HUDEP-2 (cell line): ENCODE measurements at regions not wholly inside any gene's neighbourhood (a gene's known extent, or its start where the extent isn't known, plus 50 kb on each side); places are given as distances from the start of the nearest gene placed in this dataset.
"Not testable (repeated sequence)": the region's sequence is repeated elsewhere in the genome, so short reads cannot be mapped to it uniquely, and the experiment has no call there.

Experiments
- DNase-seq, 76 experiments: peaks; one replicate each; lab custom pipeline; 2025; ENCODE audit not compliant: unreplicated experiment in 76 of 76; lab: John Stamatoyannopoulos, UW

GRCh38 chr2:57217013-57217412 is 829.6 kb upstream of the VRK2 start:
- no peak for DNase-seq

- DNase-seq, result no peak
Measured at GRCh38 chr2:57218206-57218605, 828.4 kb upstream of the VRK2 start.

DNA sequence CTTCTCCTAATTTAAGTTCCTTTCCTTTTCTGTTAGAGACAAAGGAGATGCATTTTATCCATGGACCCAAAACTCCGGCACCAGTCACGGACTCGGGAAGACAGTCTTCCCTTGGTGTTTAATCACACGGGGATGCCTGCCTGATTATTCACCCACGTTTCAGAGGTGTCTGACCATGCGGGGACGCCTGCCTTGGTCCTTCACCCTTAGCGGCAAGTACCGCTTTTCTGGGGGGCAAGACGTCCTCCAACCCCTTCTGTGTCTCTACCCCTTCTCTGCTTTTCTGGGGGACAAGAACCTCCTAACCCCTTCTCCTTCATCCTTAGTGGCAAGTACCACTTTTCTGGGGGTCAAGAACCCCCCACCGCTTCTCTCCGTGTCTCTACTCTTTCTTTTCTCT is 816.9 kb upstream of the VRK2 start:
- not testable (repeated sequence) for DNase-seq

GRCh38 chr2:57232341-57232740 is 814.3 kb upstream of the VRK2 start:
- DNase-seq, result not testable (repeated sequence)

DNA sequence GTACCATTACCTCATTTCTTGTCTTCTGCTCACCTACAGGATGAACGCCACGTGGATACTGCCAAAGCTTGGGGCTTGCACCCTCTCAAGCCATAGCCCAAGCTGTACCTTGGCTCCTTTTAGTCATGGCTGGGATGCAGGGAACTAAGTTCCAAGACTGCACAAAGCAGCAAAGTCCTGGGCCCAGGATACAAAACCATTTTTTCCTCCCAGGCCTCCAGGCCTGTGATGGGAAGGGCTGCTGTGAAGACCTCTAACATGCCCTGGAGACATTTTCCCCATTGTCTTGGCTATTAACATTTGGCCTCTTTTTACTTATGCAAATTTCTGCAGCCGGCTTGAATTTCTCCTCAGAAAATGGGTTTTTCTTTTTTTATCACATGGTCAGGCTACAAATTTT is 795.1 kb upstream of the VRK2 start:
- DNase-seq, result not testable (repeated sequence)

- not testable (repeated sequence) for DNase-seq
Measured at GRCh38 chr2:57276408-57276807, 770.2 kb upstream of the VRK2 start.

DNA sequence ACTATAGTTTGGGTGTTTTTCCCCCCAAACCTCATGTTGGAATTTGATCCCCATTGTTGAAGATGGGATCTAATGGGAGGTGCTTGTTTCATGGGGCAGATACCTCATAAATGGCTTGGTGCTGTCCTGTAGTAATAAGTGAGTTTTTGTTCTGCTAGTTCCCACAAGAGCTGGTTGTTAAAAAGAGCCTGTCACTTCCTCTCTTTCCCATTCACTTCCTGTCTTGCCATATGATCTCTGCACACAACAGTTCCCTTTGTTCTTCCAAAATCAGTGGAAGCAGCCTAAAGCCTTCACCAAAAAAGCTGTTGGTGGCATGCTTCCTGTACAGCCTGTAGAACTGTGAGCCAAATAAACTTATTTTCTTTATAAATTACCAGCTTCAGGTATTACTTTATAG is 768.2 kb upstream of the VRK2 start:
- DNase-seq, result no peak

- DNase-seq, result no peak
Measured at GRCh38 chr2:57291209-57291608, 755.4 kb upstream of the VRK2 start.

GRCh38 chr2:57296795-57297517 is 749.6 kb upstream of the VRK2 start:
- DNase-seq, result no peak

DNA sequence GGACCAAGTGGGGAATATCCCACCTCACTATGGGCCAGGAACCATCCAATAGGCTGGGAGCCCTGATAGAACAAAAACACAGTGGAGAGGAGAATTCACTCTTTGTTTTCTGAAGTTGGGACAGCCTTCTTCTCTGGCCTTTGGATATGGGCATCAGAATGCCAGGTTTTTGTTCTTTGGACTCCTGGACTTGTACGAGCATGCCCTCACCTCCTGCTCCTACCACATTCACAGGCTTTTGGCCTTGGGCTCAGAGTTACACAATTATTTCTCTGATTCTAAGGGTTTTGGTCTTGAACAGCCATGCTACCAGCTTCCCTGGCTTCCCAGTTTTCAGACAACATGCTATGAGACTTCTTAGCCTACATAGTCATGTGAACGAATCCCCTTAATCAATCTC is 732.9 kb upstream of the VRK2 start:
- DNase-seq, result no peak

DNA sequence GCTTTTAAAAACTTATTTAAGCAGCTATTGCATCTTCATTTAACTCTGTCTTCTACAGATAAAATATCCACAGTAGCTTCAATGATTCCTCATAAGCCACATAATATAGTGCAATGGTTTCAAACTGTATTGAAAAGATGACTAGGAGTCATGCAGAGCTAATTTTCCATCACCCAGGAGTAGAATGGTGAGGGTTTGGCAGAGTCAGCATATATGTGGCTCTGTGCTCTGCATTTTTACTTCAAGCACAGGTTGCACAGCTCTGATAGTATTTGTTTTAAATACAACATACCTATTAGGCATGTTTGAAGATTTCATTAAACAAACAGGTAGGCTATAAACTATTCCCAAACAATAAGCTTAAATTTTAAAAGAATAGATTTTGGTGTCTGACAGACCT is 731.9 kb upstream of the VRK2 start:
- no peak for DNase-seq

- no peak for DNase-seq
Measured at GRCh38 chr2:57330447-57330846, 716.2 kb upstream of the VRK2 start.

DNA sequence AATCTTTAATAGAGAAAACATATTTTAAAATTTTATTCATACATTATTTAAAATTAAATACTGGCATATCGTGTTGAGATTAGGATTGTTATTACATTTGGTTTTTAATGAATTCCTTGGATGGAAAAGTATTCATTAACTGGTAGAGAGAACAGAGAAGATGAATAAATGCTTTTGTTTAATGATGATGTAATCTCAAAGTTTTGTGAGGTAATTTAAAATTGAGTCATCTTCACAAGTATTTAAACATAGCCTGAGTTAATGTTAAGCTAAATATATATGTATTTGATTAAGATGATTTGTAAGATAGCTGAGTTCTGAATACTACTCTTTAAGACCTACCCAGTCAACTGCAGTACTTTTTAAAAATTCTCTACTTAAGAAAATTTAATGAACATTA is 713.4 kb upstream of the VRK2 start:
- DNase-seq, result no peak

DNA sequence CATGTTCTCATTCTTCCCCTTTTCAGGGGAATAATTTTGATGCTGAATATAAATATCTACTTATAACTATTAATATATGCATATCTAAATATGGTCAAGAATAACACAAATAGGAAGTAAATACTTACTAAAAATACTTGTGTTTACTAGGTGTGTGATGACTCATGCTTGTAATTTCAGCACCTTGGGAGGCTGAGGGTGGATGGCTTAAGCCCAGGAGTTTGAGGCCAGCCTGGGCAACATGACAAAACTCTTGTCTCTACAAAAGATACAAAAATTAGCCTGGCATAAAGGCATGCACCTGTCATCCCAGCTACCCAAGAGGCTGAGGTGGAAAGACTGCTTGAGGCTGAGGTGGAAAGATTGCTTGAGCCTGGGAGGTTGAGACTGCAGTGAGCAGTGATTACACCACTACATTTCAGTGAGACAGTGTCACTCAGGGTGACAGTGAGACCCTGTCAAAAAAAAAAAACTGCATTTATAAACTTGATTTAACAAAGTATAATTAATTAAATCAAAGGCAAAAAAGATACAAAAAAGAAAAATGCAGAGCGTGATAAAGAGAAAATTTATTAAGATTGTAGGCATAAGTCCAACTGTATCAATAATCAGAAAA is 703.1 kb upstream of the VRK2 start:
- DNase-seq, result no peak

DNA sequence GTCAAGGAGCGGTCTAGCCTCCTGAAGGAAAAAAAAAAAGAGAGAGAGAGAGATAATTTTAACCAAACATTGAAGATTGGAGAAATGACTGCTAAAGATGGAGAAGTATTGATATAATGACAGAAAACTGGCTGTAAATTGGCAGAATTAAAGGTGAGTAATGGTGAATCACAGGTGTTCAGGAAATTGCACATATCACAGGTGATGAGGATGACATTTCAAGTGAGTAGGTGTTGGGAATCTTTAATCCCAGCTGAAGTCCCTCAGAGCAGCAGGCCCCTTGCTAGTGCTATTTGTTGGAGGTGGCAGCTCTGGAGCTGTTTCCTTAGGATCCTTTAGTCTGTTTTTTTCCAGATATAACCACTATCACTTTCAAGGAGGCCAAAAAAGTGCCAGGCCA is 678.4 kb upstream of the VRK2 start:
- DNase-seq, result no peak

- DNase-seq, result no peak
Measured at GRCh38 chr2:57370882-57371585, 675.6 kb upstream of the VRK2 start.

GRCh38 chr2:57372237-57372984 is 674.2 kb upstream of the VRK2 start:
- DNase-seq, result no peak

- no peak for DNase-seq
Measured at GRCh38 chr2:57373530-57373929, 673.1 kb upstream of the VRK2 start.

- DNase-seq, result no peak
Measured at GRCh38 chr2:57376985-57377384, 669.6 kb upstream of the VRK2 start.

GRCh38 chr2:57386305-57386704 is 660.3 kb upstream of the VRK2 start:
- DNase-seq, result no peak

DNA sequence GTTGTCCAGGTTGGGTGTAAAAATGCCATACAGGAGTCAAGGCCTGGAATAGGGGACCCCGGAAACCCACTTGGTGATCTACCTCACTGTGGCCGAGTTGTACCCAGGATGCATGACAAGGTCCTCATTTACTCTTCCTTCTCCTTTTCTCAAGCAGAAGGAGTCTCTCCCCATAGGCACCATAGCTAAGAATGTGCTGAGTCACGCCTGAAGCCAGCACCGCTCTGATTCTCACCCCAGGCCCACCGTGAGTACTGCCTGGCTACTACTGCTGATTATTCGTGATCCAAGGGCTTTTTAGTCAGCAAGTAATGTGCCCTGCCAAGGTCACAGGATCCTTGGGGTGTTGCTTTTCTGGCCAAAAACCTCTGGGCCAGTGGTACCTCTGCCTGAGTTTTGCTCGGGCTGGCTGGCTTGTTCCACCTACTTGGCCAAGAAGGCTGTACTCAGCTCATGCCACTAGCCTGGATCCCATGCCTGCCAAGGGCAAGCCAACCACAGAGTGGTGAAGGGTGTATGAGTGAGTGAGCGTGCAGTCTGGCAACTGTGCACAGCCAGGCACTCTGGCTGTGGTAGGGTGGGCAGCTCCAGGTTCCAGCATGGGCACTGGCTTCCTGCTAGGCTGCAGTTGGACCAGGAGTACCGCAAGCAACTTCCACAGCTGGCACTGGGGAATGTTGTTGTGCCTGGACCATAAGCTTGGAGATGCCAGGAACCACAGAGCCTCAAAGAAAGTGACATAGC is 650.1 kb upstream of the VRK2 start:
- DNase-seq, result no peak
